ENCODE measurements at regions not wholly inside any gene's neighbourhood (a gene's known extent, or its start where the extent isn't known, plus 50 kb on each side); places are given as distances from the start of the nearest gene placed in this dataset.

GRCh38 chr5:118698774-118699173 lies 289.6 kb downstream of the DTWD2 start:
- intact Hi-C loops (cut with micrococcal nuclease; ENCODE audit: unreplicated experiment): no loop called here
- Histone ChIP-seq H4K20me1 (ENCODE audit: insufficient read depth) (no peaks in the 10 kb centered on the region), H3K4me3 (no peak overlapping the region), H3K9me3 (ENCODE audit: insufficient read depth, low read depth) (no peaks in the 10 kb centered on the region), H3K36me3 (ENCODE audit: low read depth) (no peaks in the 10 kb centered on the region), H2AFZ (no peak overlapping the region), H3K79me2 (ENCODE audit: low read depth) (no peaks in the 10 kb centered on the region), H3F3A (ENCODE audit: insufficient read depth, low read depth) (no peaks in the 10 kb centered on the region), H3K9me2 (ENCODE audit: insufficient read depth) (no peaks in the 10 kb centered on the region), H3K4me1 (replicated peaks; ENCODE audit: insufficient read depth) (no peaks in the 10 kb centered on the region), H3K4me2 (no peak overlapping the region), H3K27ac (no peak overlapping the region), H3K27me3 (ENCODE audit: insufficient read depth, low read depth) (no peaks in the 10 kb centered on the region)
- no peak for TF ChIP-seq EZH2 (IDR thresholded peaks at IDR 0.05; ENCODE audit: low read depth)
- BruUV-seq (replicated peaks): no TSS peak
- ChIA-PET CTCF (no interaction called here), POLR2A (ENCODE audit: unreplicated experiment) (no interaction called here)
- no peak for DNase-seq

- intact Hi-C loops (cut with micrococcal nuclease; ENCODE audit: unreplicated experiment): no loop called here
- no peaks in the 10 kb centered on the region for H3K9me3 ChIP-seq (ENCODE audit: insufficient read depth, low read depth)
Measured at GRCh38 chr5:118696076-118696475, 292.3 kb downstream of the DTWD2 start.

GRCh38 chr5:118692811-118693342 lies 295.5 kb downstream of the DTWD2 start:
- intact Hi-C loops (cut with micrococcal nuclease; ENCODE audit: unreplicated experiment): no loop called here
- Histone ChIP-seq H3K9me3 (ENCODE audit: insufficient read depth, low read depth) (no peaks in the 10 kb centered on the region), H3K9me2 (ENCODE audit: insufficient read depth) (no peaks in the 10 kb centered on the region), H3K27me3 (ENCODE audit: insufficient read depth, low read depth) (no peaks in the 10 kb centered on the region), H3K4me3 (no peak overlapping the region), H3K4me2 (no peak overlapping the region), H3K4me1 (replicated peaks; ENCODE audit: insufficient read depth) (no peaks in the 10 kb centered on the region), H3F3A (ENCODE audit: insufficient read depth, low read depth) (no peaks in the 10 kb centered on the region), H4K20me1 (ENCODE audit: insufficient read depth) (no peaks in the 10 kb centered on the region), H3K36me3 (ENCODE audit: low read depth) (no peaks in the 10 kb centered on the region), H2AFZ (no peak overlapping the region), H3K79me2 (ENCODE audit: low read depth) (no peaks in the 10 kb centered on the region), H3K27ac (no peak overlapping the region)
- no TSS peak for BruUV-seq (replicated peaks)
- ChIA-PET POLR2A (ENCODE audit: unreplicated experiment) (no interaction called here), CTCF (no interaction called here)
- no peak for DNase-seq
- TF ChIP-seq CTCF (conservative IDR thresholded peaks at IDR 0.05) (no peak), EZH2 (IDR thresholded peaks at IDR 0.05; ENCODE audit: low read depth) (no peak)

More at GRCh38 chr5:118696076-118696475, 292.3 kb downstream of the DTWD2 start:
- H3K4me3 ChIP-seq: no peak overlapping the region
- no peaks in the 10 kb centered on the region for H4K20me1 ChIP-seq (ENCODE audit: insufficient read depth)
- no peaks in the 10 kb centered on the region for H3K36me3 ChIP-seq (ENCODE audit: low read depth)
- CTCF ChIA-PET: no interaction called here
- no peaks in the 10 kb centered on the region for H3F3A ChIP-seq (ENCODE audit: insufficient read depth, low read depth)
- H3K27me3 ChIP-seq (ENCODE audit: insufficient read depth, low read depth): no peaks in the 10 kb centered on the region
- H3K9me2 ChIP-seq (ENCODE audit: insufficient read depth): no peaks in the 10 kb centered on the region
- no peaks in the 10 kb centered on the region for H3K79me2 ChIP-seq (ENCODE audit: low read depth)
- POLR2A ChIA-PET (ENCODE audit: unreplicated experiment): no interaction called here
- no peaks in the 10 kb centered on the region for H3K4me1 ChIP-seq (replicated peaks; ENCODE audit: insufficient read depth)
- H2AFZ ChIP-seq: no peak overlapping the region
- no peak overlapping the region for H3K27ac ChIP-seq
- no peak for TF ChIP-seq EZH2 (IDR thresholded peaks at IDR 0.05; ENCODE audit: low read depth)
- TF ChIP-seq CTCF (conservative IDR thresholded peaks at IDR 0.05): no peak
- no peak for DNase-seq
- H3K4me2 ChIP-seq: no peak overlapping the region
- BruUV-seq (replicated peaks): no TSS peak
